Stimulated activated CD4-positive, alpha-beta T cell treated with anti-CD3 and anti-CD28 coated beads, Interleukin-4, amount 100 ng/mL, for 48 hours (primary cell): ENCODE measurements at regions not wholly inside any gene's neighbourhood (a gene's known extent, or its start where the extent isn't known, plus 50 kb on each side); places are given as distances from the start of the nearest gene placed in this dataset.

Source experiments
- DNase-seq, 2 donors: peaks; one replicate each; pipeline ENCODE4 v3.0.0-alpha.2; 2020; ENCODE audit warnings: low read depth in 2 of 2

GRCh38 chr22:49368976-49369725, 458.5 kb downstream of the BRD1 start:
- DNase-seq = no peak

- DNase-seq = no peak
Observed at GRCh38 chr22:49368221-49368975, 459.3 kb downstream of the BRD1 start.

- no peak for DNase-seq
Observed at GRCh38 chr22:49367041-49367697, 460.5 kb downstream of the BRD1 start.

GRCh38 chr22:49366437-49366836, 461.2 kb downstream of the BRD1 start:
- no peak for DNase-seq

- no peak for DNase-seq
Observed at GRCh38 chr22:49365910-49366309, 461.8 kb downstream of the BRD1 start.

- DNase-seq = no peak
Observed at GRCh38 chr22:49365191-49365837, 462.4 kb downstream of the BRD1 start.

GRCh38 chr22:49364398-49364797, 463.3 kb downstream of the BRD1 start:
- DNase-seq = no peak

GRCh38 chr22:49363526-49364230, 464.0 kb downstream of the BRD1 start:
- no peak for DNase-seq

GRCh38 chr22:49362211-49362839, 465.3 kb downstream of the BRD1 start:
- no peak for DNase-seq

- DNase-seq = no peak
Observed at GRCh38 chr22:49361164-49361563, 466.5 kb downstream of the BRD1 start.

GRCh38 chr22:49360746-49361145, 466.9 kb downstream of the BRD1 start:
- no peak for DNase-seq

GRCh38 chr22:49359076-49359475, 468.6 kb downstream of the BRD1 start:
- DNase-seq = no peak

- DNase-seq = no peak
Observed at GRCh38 chr22:49357661-49358440, 469.8 kb downstream of the BRD1 start.

- no peak for DNase-seq
Observed at GRCh38 chr22:49356428-49356827, 471.2 kb downstream of the BRD1 start.

GRCh38 chr22:49355211-49355920, 472.3 kb downstream of the BRD1 start:
- no peak for DNase-seq

- no peak for DNase-seq
Observed at GRCh38 chr22:49354516-49355210, 473.0 kb downstream of the BRD1 start.

- no peak for DNase-seq
Observed at GRCh38 chr22:49353235-49353634, 474.4 kb downstream of the BRD1 start.

- no peak for DNase-seq
Observed at GRCh38 chr22:49352361-49353169, 475.1 kb downstream of the BRD1 start.
